H1 (cell line): ENCODE measurements at regions not wholly inside any gene's neighbourhood (a gene's known extent, or its start where the extent isn't known, plus 50 kb on each side); places are given as distances from the start of the nearest gene placed in this dataset.

ENCODE experiments used
- CTCF ChIA-PET: fragments of 300-600 bp; sonication (Branson Sonifier 250); formaldehyde crosslinking; loops from one replicate; lab custom pipeline; 2021; ENCODE audit not compliant: partially characterized antibody; lab: Charles Lee
- POLR2A ChIA-PET: fragments of 300-600 bp; sonication (Branson Sonifier 250); formaldehyde crosslinking; loops from one replicate; lab custom pipeline; 2021; ENCODE audit warnings: inconsistent platforms; ENCODE audit not compliant: partially characterized antibody; lab: Charles Lee
- DNase-seq, 2 experiments: peaks; one replicate each; pipeline versions ENCODE4 v3.0.0 to v3.0.0-alpha.2; 2010 to 2022; ENCODE audit warnings: low spot score in 2 of 2, low read depth in 1 of 2, mixed read lengths in 1 of 2
- FAIRE-seq: peaks from 2 replicates; lab custom pipeline; 2011; peaks lifted over from hg19 to GRCh38; lab: Jason Lieb, UNC
- H2AFZ ChIP-seq: 2 replicates; pipeline ENCODE4 v1.8.1; 2012; ENCODE audit warnings: low read length, inconsistent platforms
- H2AK5ac ChIP-seq: 2 replicates; pipeline ENCODE4 v1.6.1; 2013; ENCODE audit warnings: low read depth, low read length
- H2BK120ac ChIP-seq: replicated peaks from 2 replicates; pipeline ENCODE3; 2013; ENCODE audit warnings: low read depth, low read length, inconsistent platforms
- H2BK12ac ChIP-seq: 2 replicates; pipeline ENCODE4 v1.6.1; 2013; ENCODE audit warnings: low read depth, low read length
- H2BK15ac ChIP-seq: 2 replicates; pipeline ENCODE4 v1.6.1; 2013; ENCODE audit warnings: low read length
- H2BK20ac ChIP-seq: 2 replicates; pipeline ENCODE4 v1.6.1; 2013; ENCODE audit warnings: low read length
- H2BK5ac ChIP-seq: 2 replicates; pipeline ENCODE4 v1.6.1; 2013; ENCODE audit warnings: low read depth, low read length
- H3K14ac ChIP-seq: 2 replicates; pipeline ENCODE4 v1.6.1; 2013; ENCODE audit warnings: inconsistent platforms; ENCODE audit not compliant: insufficient read length
- H3K18ac ChIP-seq: 2 replicates; pipeline ENCODE4 v1.6.1; 2013; ENCODE audit warnings: low read length; ENCODE audit errors: extremely low read depth
- H3K23ac ChIP-seq: 2 replicates; pipeline ENCODE4 v1.6.1; 2013; ENCODE audit warnings: inconsistent platforms; ENCODE audit not compliant: insufficient read length
- H3K23me2 ChIP-seq: 2 replicates; pipeline ENCODE4 v1.6.1; 2013; ENCODE audit warnings: low read depth, low read length
- H3K27ac ChIP-seq: 2 replicates; pipeline ENCODE4 v1.6.1; 2011; ENCODE audit warnings: low read depth, low read length, inconsistent platforms
- H3K27me3 ChIP-seq, 4 experiments: replicated peaks in 1 of 4; 1 replicate in 1 of 4; 2 replicates in 3 of 4; pipeline versions ENCODE4 v1.6.1 to v1.8.1; 2011 to 2013; ENCODE audit warnings: low read length in 3 of 4, mild to moderate bottlenecking in 3 of 4, inconsistent platforms in 2 of 4, mixed read lengths in 2 of 4, moderate library complexity in 1 of 4; ENCODE audit not compliant: control insufficient read depth in 3 of 4, insufficient read depth in 3 of 4; ENCODE audit errors: extremely low read depth in 1 of 4
- H3K36me3 ChIP-seq, 4 experiments: 2 replicates each; pipeline versions ENCODE4 v1.6.1 to v1.8.1; 2011 to 2013; ENCODE audit warnings: mild to moderate bottlenecking in 4 of 4, low read length in 3 of 4, moderate library complexity in 2 of 4, control low read depth in 1 of 4, inconsistent platforms in 1 of 4; ENCODE audit not compliant: insufficient read depth in 4 of 4, control insufficient read depth in 2 of 4
- H3K4ac ChIP-seq: replicated peaks from 2 replicates; pipeline ENCODE3; 2013; ENCODE audit warnings: low read length, low read depth, mixed read lengths, inconsistent platforms; ENCODE audit not compliant: insufficient read length
- H3K4me1 ChIP-seq, 4 experiments: replicated peaks in 1 of 4; 1 replicate in 1 of 4; 2 replicates in 3 of 4; pipeline versions ENCODE4 v1.6.1 to v1.8.1; 2011 to 2013; ENCODE audit warnings: low read length in 3 of 4, inconsistent platforms in 2 of 4, mixed read lengths in 1 of 4; ENCODE audit not compliant: insufficient read depth in 4 of 4, control insufficient read depth in 3 of 4
- H3K4me2 ChIP-seq, 2 experiments: 2 replicates each; pipeline versions ENCODE4 v1.6.1 to v1.8.1; 2011 to 2013; ENCODE audit warnings: low read depth in 2 of 2, low read length in 2 of 2, control low read depth in 1 of 2, inconsistent platforms in 1 of 2, mild to moderate bottlenecking in 1 of 2; ENCODE audit not compliant: insufficient read depth in 1 of 2
- H3K4me3 ChIP-seq, 4 experiments: fragments of 200-600, 300-600 bp in 1 of 4; sonication (generic), shearing (Covaris generic), sonication (Bioruptor Twin) in 1 of 4; 2 replicates each; pipeline versions ENCODE4 v1.5.1 to v1.8.1; 2011 to 2016; ENCODE audit warnings: low read length in 4 of 4, low read depth in 3 of 4, control low read depth in 2 of 4, inconsistent platforms in 2 of 4, mild to moderate bottlenecking in 2 of 4, mixed read lengths in 1 of 4, moderate library complexity in 1 of 4; ENCODE audit not compliant: insufficient read depth in 2 of 4; ENCODE audit errors: extremely low read depth in 1 of 4
- H3K56ac ChIP-seq: replicated peaks from 2 replicates; pipeline ENCODE3; 2013; ENCODE audit warnings: low read depth, mild to moderate bottlenecking, mixed read lengths, low read length, inconsistent platforms; ENCODE audit not compliant: insufficient read length
- H3K79me1 ChIP-seq: 2 replicates; pipeline ENCODE4 v1.6.1; 2013; ENCODE audit warnings: low read depth, low read length, control low read depth
- H3K79me2 ChIP-seq, 2 experiments: 2 replicates each; pipeline versions ENCODE4 v1.6.1 to v1.8.1; 2012 to 2013; ENCODE audit warnings: low read length in 2 of 2, mild to moderate bottlenecking in 2 of 2, inconsistent platforms in 1 of 2; ENCODE audit not compliant: insufficient read depth in 2 of 2, control insufficient read depth in 1 of 2
- H3K9ac ChIP-seq, 4 experiments: replicated peaks in 1 of 4; 1 replicate in 1 of 4; 2 replicates in 3 of 4; pipeline versions ENCODE4 v1.6.1 to v1.8.1; 2011 to 2013; ENCODE audit warnings: low read depth in 3 of 4, low read length in 3 of 4, control low read depth in 2 of 4, mild to moderate bottlenecking in 2 of 4, moderate library complexity in 2 of 4, inconsistent platforms in 1 of 4; ENCODE audit errors: extremely low read depth in 1 of 4
- H3K9me3 ChIP-seq, 2 experiments: 2 replicates each; pipeline versions ENCODE4 v1.6.1 to v1.8.1; 2012 to 2013; ENCODE audit warnings: mild to moderate bottlenecking in 2 of 2, moderate library complexity in 2 of 2, control low read depth in 1 of 2, inconsistent platforms in 1 of 2, low read depth in 1 of 2, low read length in 1 of 2, mixed read lengths in 1 of 2; ENCODE audit not compliant: insufficient read depth in 2 of 2
- H4K20me1 ChIP-seq, 2 experiments: replicated peaks in 1 of 2; 2 replicates each; pipeline versions ENCODE3 to v1.8.1; 2011 to 2013; ENCODE audit warnings: inconsistent platforms in 2 of 2, low read length in 2 of 2, mild to moderate bottlenecking in 1 of 2; ENCODE audit not compliant: insufficient read depth in 2 of 2, control insufficient read depth in 1 of 2
- H4K5ac ChIP-seq: 2 replicates; pipeline ENCODE4 v1.6.1; 2013; ENCODE audit warnings: low read length, low read depth, mixed read lengths, inconsistent platforms; ENCODE audit not compliant: insufficient read length
- H4K8ac ChIP-seq: 2 replicates; pipeline ENCODE4 v1.8.0; 2013; ENCODE audit warnings: mild to moderate bottlenecking, moderate library complexity, low read length, inconsistent platforms; ENCODE audit not compliant: insufficient read depth; ENCODE audit errors: extremely low read depth
- H4K91ac ChIP-seq: replicated peaks from 2 replicates; pipeline ENCODE3; 2013; ENCODE audit warnings: low read length, mixed read lengths, inconsistent platforms; ENCODE audit not compliant: insufficient read length
- BCL11A ChIP-seq, 2 experiments: IDR thresholded peaks; one replicate each; pipeline ENCODE4 v1.6.1; 2011; ENCODE audit warnings: low read depth in 2 of 2, low read length in 2 of 2, mild to moderate bottlenecking in 2 of 2
- CEBPB ChIP-seq: IDR thresholded peaks from 2 replicates; pipeline ENCODE4 v1.6.1; 2012; ENCODE audit warnings: low read depth, low read length
- EZH2 ChIP-seq: fragments of 200-600 bp; sonication (generic); IDR thresholded peaks from 2 replicates; pipeline ENCODE4 v1.7.1; 2012; ENCODE audit warnings: low read depth, mild to moderate bottlenecking, moderate library complexity, low read length, inconsistent platforms; ENCODE audit not compliant: severe bottlenecking
- HDAC2 ChIP-seq, 2 experiments: fragments of 300-600 bp in 1 of 2; sonication (generic) in 1 of 2; IDR thresholded peaks; 2 replicates each; pipeline ENCODE4 v1.6.1; 2011 to 2012; ENCODE audit warnings: low read depth in 2 of 2, low read length in 2 of 2, mild to moderate bottlenecking in 2 of 2, moderate library complexity in 2 of 2, borderline replicate concordance in 1 of 2, inconsistent platforms in 1 of 2
- HDAC6 ChIP-seq: IDR thresholded peaks from one replicate; pipeline ENCODE4 v1.7.1; 2012; ENCODE audit warnings: low read depth, mild to moderate bottlenecking, inconsistent platforms, low read length, moderate library complexity
- JUND ChIP-seq: IDR thresholded peaks from 2 replicates; pipeline ENCODE4 v1.6.1; 2011; ENCODE audit warnings: mild to moderate bottlenecking, improper control_type of control experiment, low read length
- KDM5A ChIP-seq: fragments of 200-600 bp; IDR thresholded peaks from 2 replicates; pipeline ENCODE4 v1.7.1; 2012; ENCODE audit warnings: mild to moderate bottlenecking, low read length, inconsistent platforms, mixed read lengths
- NANOG ChIP-seq: IDR thresholded peaks from 2 replicates; pipeline ENCODE4 v1.6.1; 2011; ENCODE audit warnings: low read length, low read depth, mild to moderate bottlenecking, inconsistent platforms; ENCODE audit not compliant: insufficient read depth, poor library complexity, severe bottlenecking
- POLR2A ChIP-seq, 2 experiments: IDR thresholded peaks; 1 replicate in 1 of 2; 2 replicates in 1 of 2; pipeline ENCODE4 v1.6.1; 2011; ENCODE audit warnings: low read depth in 2 of 2, low read length in 2 of 2, mild to moderate bottlenecking in 2 of 2; ENCODE audit errors: control extremely low read depth in 1 of 2
- RFX5 ChIP-seq: IDR thresholded peaks from 2 replicates; pipeline ENCODE4 v1.6.1; 2011; ENCODE audit warnings: low read depth, low read length, improper control_type of control experiment, borderline replicate concordance
- RNF2 ChIP-seq: fragments of 200-900, 300-1000 bp; sonication (generic); IDR thresholded peaks from 2 replicates; pipeline ENCODE4 v1.7.1; 2016; ENCODE audit warnings: borderline replicate concordance, low read depth, mild to moderate bottlenecking, antibody characterized with exemption, low read length; ENCODE audit not compliant: poor library complexity, severe bottlenecking; ENCODE audit errors: missing control alignments
- SIRT6 ChIP-seq: IDR thresholded peaks from one replicate; pipeline ENCODE4 v1.7.1; 2012; ENCODE audit warnings: low read length, inconsistent platforms
- SP2 ChIP-seq: IDR thresholded peaks from 2 replicates; pipeline ENCODE4 v1.6.1; 2012; ENCODE audit warnings: mild to moderate bottlenecking, low read length, inconsistent platforms
- WGBS, 2 experiments: shearing (Covaris generic) in 1 of 2; methylation state at CpG; one replicate each; pipeline versions ENCODE4 v1.1.6 to v1.1.7; 2013 to 2015; ENCODE audit warnings: low lambda C conversion rate in 2 of 2, mixed read lengths in 2 of 2, inconsistent platforms in 1 of 2, low coverage in 1 of 2, missing lambda C conversion rate in 1 of 2; ENCODE audit not compliant: insufficient replicate concordance in 2 of 2, insufficient coverage in 1 of 2, insufficient read length in 1 of 2; ENCODE audit errors: extremely low coverage in 1 of 2, missing lambda C conversion rate in 1 of 2; 5-methylcytosine and 5-hydroxymethylcytosine counted together

GRCh38 chr6:168862346-168862980, 391.2 kb downstream of the THBS2 start:
- no peak overlapping the region for H2BK120ac ChIP-seq
- H2BK12ac ChIP-seq: no peak overlapping the region
- H3K9me3 ChIP-seq: no peaks in the 10 kb centered on the region
- no peaks in the 10 kb centered on the region for H3K36me3 ChIP-seq
- no peak overlapping the region for H2BK20ac ChIP-seq
- H3K14ac ChIP-seq: no peak overlapping the region
- no peak overlapping the region; the same call in 1 of the 2 replicates for H4K8ac ChIP-seq
- POLR2A ChIA-PET: no interaction called here
- no peak overlapping the region for H3K56ac ChIP-seq
- H3K18ac ChIP-seq: no peak overlapping the region
- no peaks in the 10 kb centered on the region for H3K79me1 ChIP-seq
- H3K23ac ChIP-seq: no peak overlapping the region
- WGBS, 2 experiments: 95% methylated on average over 10 of the region's 10 CpGs; no CpG with 5 or more reads in 1 of the 2 experiments
- H3K23me2 ChIP-seq: no peaks in the 10 kb centered on the region
- no peak overlapping the region for H4K5ac ChIP-seq
- H4K91ac ChIP-seq: no peak overlapping the region
- H2AK5ac ChIP-seq: no peak overlapping the region
- H2BK5ac ChIP-seq: no peak overlapping the region
- H3K4me1 ChIP-seq: no peaks in the 10 kb centered on the region; a peak in 1 of 7 replicates
- DNase-seq (no peak), FAIRE-seq (no peak)
- H2AFZ ChIP-seq: no peak overlapping the region
- no peak overlapping the region for H2BK15ac ChIP-seq
- no peaks in the 10 kb centered on the region for H4K20me1 ChIP-seq
- no peaks in the 10 kb centered on the region for H3K27me3 ChIP-seq
- H3K4ac ChIP-seq: no peak overlapping the region
- H3K9ac ChIP-seq: no peak overlapping the region
- H3K4me3 ChIP-seq: no peak overlapping the region
- no peaks in the 10 kb centered on the region for H3K79me2 ChIP-seq
- no peak overlapping the region for H3K27ac ChIP-seq
- CTCF ChIA-PET: no interaction called here
- H3K4me2 ChIP-seq: no peak overlapping the region
- no peak for TF ChIP-seq BCL11A (IDR thresholded peaks at IDR 0.05; ENCODE audit: low read depth in 2 of 2, low read length in 2 of 2)
- no peak for TF ChIP-seq HDAC2 (IDR thresholded peaks at IDR 0.05; ENCODE audit: borderline replicate concordance in 1 of 2, low read depth in 2 of 2, low read length in 2 of 2)
- no peak for TF ChIP-seq KDM5A
- TF ChIP-seq HDAC6: no peak
- TF ChIP-seq NANOG: no peak
- no peak for TF ChIP-seq POLR2A (IDR thresholded peaks at IDR 0.05; ENCODE audit: control extremely low read depth in 1 of 2, low read depth in 2 of 2, low read length in 2 of 2)
- no peak for TF ChIP-seq JUND
- no peak for TF ChIP-seq SIRT6
- no peak for TF ChIP-seq EZH2
- no peak for TF ChIP-seq CEBPB
- TF ChIP-seq RFX5: no peak
- no peak for TF ChIP-seq RNF2
- no peak for TF ChIP-seq SP2
